ENCODE measurements at regions not wholly inside any gene's neighbourhood (a gene's known extent, or its start where the extent isn't known, plus 50 kb on each side); places are given as distances from the start of the nearest gene placed in this dataset.
"Not testable (repeated sequence)": the region's sequence is repeated elsewhere in the genome, so short reads cannot be mapped to it uniquely, and the experiment has no call there.

DNA sequence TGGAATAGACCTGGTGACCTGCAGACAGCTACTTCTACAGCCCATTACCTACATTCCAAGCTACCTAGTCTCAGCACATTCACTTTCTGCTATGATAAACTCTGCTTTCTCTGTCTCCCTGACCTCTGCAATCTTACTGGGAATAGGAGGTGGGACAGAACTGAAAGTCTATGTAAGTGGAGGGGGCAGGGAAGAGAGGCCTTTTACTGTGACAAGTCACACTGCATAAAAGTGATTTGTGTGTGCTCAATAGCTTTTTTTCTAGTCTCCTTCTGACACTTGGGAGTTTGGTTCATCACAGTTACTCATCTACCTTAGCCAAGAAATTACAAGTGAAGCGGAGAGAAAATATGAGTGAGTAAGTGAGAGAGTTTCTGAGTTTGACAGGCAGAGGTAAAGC is 322.4 kb downstream of the OLFM4 start:
- no peak for DNase-seq (ENCODE audit: low spot score)

DNA sequence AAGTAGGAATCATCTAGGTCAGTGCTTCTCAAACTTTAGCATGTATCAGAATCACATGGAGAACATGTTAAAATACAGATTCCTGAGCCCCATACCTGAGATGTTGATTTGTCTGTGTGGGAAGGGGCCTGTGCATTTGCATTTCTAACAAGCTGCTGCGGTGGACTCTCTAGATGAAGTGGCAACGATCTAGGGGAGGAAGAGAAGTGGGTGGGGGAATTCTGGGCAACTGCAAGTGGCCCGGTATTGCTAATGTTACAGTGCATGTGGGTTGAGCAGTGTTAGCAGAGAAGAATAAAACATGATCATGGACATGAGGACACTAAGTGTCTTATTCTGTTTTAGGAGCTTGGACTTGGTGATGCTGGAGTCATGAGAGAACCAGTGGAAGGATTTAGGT is 329.0 kb downstream of the OLFM4 start:
- no peak for DNase-seq (ENCODE audit: low spot score)

DNA sequence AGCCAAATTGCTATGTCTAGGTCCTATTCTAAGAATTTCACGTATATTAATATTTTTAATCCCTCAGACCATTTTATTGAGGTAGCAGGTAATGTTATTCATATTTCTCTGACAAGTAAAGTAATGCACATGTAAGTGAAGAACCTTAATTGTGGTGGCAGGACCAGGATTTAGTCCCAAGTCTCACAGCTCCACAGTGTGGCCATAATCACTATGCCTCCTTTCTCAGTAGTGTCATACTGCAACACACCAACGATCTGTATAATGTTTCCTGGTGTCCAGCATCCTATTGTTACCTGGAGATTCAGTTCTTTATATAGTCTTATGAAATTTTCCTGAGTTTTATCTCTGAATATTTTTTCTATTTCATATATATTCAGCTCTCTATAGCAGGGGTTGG is 340.3 kb downstream of the OLFM4 start:
- DNase-seq (ENCODE audit: low spot score), result no peak

DNA sequence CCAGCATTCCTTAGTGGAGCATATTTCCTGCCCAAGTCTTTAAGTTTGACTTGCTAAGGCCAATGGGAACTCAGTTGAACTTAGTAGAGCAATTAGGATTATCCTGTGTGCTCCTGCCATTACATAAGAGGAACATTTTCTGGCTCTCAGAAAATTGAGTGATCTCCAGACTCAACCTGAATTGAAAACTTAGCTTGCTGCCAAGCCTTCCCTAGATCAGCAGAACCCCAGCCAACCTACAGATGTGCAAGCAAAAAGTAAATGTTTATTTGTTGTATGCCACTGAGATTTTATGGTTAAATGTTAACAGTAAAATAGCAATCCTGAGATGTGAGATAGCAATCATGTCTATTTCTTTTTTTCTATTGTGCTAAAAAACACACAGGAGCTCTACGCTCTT is 350.9 kb downstream of the OLFM4 start:
- DNase-seq (ENCODE audit: low spot score), result no peak

DNA sequence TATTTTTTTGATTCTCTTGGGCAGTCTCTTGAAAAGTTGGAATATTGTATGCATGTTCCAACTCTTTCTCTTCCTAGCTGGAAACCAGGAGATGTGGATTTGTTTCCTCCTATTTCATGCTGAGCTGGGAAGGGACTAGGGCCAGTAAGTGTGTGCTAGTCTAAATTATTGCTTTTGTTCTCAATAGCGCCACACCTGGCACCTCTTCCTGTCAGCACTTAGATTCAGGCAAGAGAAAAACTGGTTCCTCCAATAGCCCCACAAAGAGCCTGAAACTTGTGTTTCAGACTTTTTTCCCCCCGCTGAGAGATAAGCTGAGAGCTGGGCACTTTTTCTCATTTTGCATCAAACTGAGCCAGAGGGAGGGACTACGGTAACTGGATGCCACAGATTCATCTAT is 353.4 kb downstream of the OLFM4 start:
- DNase-seq (ENCODE audit: low spot score), result no peak

DNA sequence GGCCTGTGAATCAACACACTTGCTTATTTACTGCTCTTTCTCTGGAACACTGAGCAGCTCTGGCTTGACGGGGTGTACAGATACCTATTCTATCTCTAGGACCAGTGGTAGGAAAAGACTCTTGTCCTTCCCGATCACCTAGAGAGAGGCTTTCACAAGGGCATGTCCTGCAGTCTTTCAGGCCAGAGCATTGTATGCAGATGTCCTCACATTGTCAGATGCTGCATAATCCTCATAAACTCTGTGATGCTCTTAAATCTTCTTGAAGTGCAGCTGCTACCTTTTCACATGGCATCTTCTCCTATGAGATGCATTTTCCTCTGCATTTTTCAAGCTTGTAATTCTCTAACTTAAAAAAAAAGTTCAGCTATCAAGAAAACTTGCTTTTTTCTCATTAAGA is 369.4 kb downstream of the OLFM4 start:
- no peak for DNase-seq (ENCODE audit: low spot score)

DNA sequence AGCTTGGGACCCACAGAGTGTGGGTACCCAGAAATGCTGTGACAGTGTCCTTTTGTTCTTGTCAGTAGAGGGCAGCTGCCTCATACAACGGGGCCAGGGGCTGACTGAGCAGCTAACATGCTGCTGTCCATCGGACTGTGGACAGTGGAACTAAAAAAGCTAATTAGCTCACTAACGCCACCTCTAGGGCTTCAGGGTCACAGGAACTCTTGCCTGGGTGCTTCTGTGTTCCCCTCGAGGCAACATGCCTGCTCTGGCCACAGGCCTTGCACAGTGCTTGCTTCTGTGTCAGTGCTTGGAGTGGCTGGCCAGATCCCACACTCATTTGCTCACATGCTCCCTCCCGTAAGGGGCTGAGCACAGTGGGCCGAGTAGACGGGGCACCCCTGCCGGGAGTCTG is 377.0 kb downstream of the OLFM4 start:
- no peak for DNase-seq (ENCODE audit: low spot score)

DNA sequence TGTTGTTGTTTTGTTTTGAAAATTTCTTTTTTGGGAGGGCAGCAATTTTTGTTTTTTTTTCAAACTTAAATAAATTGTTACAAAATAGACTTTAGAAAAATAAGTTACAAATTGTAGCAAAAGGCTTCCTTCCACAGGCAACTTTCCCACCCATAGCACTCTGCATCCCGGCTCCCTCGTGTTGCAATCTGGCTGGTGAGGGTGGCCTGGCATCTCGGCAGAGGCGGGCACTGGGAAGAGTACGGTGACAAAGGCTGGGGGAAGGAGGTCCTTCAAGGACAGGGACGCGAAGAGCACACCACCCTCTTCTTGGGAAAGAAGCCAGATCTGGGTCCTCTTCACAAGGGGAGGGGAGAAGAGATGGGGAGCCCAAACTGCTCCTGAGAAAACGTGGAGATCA is 379.7 kb downstream of the OLFM4 start:
- DNase-seq (ENCODE audit: low spot score), result no peak

DNA sequence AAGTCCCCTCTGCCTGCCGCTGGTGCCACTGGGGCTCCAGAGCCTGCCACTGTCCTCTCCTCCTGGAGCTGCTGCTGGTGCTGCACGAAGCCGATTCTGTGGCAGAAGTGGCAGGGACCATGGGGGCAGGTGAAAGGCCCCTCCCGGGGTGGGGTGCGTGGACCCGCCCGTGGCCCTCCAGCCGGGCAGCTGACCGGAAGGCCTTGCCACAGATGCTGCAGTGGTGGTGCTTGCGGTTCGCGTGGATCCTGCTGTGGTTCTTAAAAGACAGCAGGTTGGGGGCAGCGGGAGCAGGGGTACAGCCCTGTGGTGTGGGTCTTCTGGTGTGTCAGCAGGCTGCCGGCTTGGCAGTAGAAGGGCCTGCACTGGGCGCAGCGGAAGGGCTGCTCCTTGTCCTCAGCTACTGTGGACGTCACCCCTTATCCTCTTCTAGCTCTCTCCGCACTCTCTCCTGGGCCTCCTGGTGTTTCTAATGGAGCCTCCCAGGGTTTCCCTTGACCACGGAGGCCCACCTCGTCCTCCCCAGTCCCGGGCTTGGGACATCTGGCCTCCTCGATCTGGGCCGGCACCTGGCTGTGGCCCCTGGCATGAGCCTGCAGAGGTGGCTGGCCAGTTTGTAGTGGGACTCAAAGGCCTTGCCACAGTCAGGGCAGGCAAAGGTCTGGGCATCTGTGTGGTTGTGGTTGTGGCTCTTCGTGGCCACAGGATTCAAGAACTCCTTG is 380.4 kb downstream of the OLFM4 start:
- no peak for DNase-seq (ENCODE audit: low spot score)

DNA sequence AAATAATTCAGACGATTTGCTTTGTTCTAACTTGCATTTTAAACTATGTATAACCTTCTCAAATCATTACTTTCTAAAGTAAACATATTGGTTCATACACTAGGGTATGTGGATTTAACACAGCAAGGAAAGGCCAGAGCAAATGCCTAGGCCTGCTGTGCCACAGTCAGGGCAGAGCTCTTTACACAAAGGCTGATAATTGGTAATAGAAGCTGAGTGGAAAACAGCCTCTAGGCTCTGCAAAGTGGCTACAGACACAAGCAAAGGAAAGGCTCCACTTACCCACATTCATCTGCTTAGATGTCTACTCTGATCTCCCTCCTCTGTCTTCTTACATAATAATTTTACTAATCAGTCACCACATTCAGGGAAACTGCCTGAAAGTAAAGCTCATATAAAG is 382.9 kb downstream of the OLFM4 start:
- DNase-seq (ENCODE audit: low spot score), result no peak

DNA sequence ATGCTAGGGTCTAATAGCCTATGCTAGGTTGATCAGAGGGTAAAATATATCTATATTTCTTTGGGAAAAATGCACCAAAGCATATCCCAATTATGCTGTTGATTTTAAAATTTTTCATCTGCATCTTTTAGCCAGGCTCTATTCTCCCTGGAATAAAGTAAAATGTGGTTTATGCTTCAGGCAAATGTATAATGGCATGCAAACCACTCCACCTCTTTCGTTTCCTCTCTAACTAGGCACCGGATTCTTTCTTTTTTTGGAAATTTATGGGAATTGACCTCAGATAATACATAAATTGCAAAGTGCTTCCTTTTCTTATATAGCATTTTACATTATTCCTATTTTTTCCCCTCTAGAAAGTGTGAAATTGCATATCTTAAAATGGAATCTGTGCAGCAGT is 386.5 kb downstream of the OLFM4 start:
- no peak for DNase-seq (ENCODE audit: low spot score)

DNA sequence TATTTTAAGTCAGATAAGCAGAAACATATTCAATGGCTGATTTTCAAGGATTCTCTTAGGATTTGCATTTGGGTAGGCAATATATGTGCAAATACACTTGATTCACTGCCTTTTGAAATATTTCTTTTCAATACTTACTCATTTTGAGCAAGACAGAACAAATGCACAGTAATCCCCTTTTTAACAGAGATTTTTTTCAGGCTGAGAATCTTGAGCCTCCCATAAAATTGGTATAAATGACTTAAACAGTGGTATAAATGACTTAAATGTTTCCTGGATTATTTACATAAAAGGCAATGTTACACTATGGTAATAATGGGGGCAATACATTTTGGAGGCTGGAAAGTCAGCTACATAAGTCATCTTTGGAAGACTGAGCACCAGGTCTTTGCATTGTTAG is 389.0 kb downstream of the OLFM4 start:
- DNase-seq (ENCODE audit: low spot score), result no peak

DNA sequence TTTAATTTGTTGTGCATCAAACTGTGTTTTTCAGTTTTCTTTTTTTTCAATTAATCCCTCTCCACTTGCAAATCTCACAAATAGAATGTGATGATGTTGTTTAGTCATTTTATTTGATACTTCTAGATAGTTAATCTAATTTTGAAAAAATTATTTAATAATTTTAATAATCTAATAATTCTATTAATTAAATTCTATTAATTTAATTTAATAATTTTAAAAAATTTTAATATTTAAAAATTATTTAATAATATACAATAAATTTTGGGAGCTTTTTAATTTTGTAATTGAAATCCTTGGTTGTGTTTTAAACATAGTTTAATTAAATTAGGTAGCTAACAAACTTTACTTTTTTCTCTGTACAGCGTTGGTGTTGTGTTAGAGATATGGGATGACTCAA is 393.8 kb downstream of the OLFM4 start:
- no peak for DNase-seq (ENCODE audit: low spot score)

DNA sequence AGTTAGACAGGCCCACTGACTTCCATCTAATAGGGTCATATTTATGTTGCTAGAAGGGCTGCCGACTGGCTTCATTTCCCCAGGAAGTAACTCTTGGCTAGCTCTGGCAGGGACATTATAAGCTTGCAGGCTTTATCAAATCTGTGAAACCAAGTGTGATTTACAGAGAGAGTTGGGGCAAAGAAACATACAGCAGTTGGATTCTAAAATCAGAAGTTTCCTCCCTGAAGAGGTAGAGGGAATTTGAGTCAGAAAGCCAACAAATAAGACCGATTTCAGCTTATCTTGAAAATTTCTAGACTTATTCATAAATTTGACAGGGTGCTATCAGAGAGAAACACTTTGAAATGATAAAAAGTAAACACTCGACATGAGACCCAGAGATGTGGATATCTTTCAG is 407.8 kb downstream of the OLFM4 start:
- no peak for DNase-seq (ENCODE audit: low spot score)

DNA sequence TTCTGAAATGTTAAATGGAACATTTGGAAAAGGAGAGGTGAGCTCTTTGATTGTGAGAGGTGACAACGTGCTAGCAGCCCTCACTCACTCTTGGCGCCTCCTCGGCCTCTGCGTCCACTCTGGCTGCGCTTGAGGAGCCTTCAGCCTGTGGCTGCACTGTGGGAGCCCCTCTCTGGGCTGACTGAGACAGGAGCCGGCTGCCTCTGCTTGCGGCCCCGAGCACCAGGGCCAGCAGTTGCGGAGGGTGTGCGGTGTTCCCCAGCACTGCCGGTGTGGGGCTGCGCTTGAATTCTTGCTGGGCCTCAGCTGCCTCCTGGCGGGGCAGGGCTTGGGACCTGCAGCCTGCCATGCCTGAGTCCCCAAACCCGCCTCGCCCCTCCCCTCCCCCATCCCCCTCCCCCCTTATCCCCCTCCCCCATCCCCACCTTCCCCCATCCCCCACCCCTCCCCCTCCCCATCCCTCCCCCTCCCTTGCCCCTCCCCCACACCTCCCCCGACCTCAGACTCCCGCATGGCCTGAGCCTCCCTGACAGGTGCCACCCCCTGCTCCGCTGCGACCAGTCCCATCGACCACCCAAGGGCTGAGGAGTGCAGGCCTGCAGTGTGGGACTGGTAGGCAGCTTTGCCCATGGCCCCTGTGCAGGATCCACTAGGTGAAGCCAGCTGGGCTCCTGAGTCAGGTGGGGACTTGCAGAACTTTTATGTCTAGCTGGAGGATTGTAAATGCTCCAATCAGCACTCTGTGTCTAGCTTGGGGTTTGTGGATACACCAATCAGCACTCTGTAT is 411.0 kb downstream of the OLFM4 start:
- DNase-seq (ENCODE audit: low spot score), result no peak

DNA sequence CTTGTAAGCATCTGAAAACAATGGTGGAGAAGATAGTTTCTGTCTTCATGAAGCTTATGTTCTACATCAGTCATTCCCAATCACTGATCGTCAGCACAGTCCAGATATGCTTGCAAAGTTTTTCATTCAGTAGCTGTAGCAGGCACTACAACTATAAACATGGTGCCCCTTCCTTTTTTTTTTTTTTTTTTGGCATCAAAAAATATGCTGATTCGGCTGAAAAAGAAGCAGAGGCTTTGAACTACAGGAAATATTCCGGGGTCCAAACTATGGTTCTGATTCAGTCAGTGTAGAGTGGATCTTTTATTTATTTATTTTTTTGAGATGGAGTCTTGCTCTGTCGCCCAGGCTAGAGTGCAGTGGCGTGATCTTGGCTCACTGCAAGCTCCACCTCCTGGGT is 414.4 kb downstream of the OLFM4 start:
- DNase-seq (ENCODE audit: low spot score), result no peak

DNA sequence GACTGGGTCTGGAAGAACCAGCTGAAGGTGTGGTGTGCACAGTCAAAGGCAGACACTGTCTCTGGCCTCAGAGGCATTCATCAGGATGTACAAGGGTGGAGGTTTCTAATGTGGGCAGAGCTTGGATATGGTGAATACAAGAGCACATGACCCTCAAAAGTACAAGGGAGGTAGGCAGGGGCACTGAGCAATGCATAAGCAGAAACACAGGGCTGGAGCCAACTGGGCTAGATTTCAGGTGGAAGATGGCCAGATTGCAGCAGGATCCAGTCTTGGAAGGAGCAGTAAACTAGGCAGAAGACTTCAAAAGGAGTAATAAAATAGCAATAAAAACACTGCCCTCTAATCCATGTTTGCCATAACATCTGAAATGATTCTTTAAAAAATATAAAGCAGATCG is 417.1 kb downstream of the OLFM4 start:
- DNase-seq (ENCODE audit: low spot score), result no peak

DNA sequence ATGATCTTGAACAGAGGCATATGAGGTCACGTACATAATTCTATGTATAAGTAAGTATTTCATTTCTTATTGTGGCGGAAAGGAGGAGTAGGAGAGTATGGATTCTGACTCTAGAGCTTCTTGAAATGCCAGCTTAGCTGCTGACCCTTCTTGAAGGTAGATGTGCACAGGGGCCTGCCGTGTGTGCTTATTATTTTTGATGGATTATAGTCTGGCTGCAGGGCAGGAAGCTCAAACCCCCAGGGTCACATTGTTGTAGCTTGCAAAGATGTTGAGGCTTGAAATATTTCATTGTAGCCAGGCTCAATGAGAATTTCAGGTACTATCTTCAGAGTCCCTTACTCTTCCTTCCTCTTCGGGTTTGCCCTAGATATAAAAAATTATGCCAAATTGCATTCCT is 418.8 kb downstream of the OLFM4 start:
- no peak for DNase-seq (ENCODE audit: low spot score)

DNA sequence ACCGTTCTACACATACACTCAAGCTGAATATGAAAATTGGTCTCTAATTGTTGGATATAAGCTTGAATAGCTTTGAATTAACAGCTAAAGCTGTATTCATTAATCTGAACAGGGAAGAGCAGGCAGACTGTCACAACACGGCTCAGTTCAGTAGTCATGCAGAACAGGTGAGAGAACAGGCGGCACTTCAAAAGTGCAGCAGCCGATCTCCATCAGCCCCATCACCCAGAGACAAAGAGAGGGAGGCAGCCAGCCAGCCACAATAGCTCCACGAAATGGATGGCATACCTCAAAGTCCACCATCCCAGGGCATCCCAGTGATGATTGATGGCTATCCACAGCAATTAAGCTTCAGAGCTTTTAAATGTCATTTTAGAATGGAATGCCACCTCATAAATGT is 419.2 kb downstream of the OLFM4 start:
- no peak for DNase-seq (ENCODE audit: low spot score)

DNA sequence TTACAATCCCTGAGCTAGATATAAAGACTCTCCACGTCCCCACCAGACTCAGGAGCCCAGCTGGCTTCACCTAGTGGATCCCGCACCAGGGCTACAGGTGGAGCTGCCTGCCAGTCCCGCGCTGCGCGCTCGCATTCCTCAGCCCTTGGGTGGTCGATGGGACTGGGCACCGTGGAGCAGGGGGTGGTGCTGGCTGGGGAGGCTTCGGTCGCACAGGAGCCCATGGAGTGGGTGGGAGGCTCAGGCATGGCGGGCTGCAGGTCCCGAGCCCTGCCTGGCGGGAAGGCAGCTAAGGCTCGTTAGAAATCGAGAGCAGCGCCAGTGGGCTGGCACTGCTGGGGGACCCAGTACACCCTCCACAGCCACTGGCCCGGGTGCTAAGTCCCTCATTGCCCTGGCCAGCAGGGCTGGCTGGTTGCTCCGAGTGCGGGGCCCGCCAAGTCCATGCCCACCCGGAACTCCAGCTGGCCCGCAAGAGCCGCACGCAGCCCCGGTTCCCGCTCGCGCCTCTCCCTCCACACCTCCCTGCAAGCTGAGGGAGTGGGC is 423.7 kb downstream of the OLFM4 start:
- DNase-seq (ENCODE audit: low spot score), result not testable (repeated sequence)

DNA sequence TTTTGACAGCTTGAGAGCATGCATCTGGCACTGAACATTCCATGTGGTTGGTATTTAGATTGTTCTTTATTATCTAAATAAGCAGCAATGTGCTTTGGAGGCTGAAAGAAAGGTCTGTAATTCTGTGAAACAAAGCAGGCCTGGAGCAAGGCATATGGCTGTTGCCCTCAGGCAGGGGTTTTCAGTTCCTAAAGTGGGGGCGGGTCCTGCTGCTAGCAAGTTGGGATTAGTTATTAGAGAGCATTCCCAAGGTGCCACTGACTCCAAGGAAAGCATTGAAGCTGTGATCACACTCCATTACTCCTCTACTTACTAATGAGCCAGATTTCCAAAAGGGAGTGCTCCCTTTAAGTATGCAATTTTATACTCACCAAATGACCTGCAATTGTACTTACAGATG is 432.2 kb downstream of the OLFM4 start:
- no peak for DNase-seq (ENCODE audit: low spot score)

DNA sequence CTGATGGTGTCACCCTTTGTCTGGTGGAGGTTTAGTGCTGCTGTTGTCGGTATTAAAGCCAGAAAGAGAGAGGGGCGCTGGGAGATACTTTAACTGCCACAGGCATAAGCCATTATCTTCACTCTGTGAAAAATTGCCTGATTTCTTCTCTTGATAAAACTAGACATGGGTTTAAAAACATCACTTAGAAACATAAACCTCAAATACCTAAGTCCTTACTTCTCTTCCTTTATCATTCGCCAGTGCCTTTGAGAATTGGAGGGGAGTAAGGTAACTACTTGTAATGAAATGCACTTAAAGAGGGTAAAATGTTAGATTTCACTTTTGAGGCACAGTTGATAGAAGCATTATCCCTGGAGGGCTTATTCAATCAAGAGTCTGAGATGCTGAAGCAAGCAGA is 434.5 kb downstream of the OLFM4 start:
- no peak for DNase-seq (ENCODE audit: low spot score)

DNA sequence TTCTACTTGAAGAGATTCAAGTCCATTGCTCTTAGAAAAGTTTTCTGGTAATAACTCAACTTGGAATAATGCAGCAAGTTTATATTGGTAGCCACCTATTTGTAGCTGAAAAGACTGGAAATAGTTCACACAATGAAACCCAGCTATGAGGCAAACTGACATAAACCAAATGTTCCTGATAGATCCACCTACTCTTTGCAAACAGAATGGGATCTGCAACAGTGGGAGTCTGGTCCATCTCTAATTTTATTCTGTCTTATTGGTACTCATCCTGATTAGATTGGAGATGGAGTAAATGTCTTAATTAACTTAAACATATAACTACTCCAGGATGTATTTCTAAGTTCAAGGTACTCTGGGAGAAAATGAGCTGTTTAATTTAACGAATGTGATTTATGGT is 438.0 kb downstream of the OLFM4 start:
- no peak for DNase-seq (ENCODE audit: low spot score)

Data from mesenteric fat pad (tissue), 1 donor.